IPS-18c (cell line): ENCODE measurements at regions not wholly inside any gene's neighbourhood (a gene's known extent, or its start where the extent isn't known, plus 50 kb on each side); places are given as distances from the start of the nearest gene placed in this dataset.
"Not testable (repeated sequence)": the region's sequence is repeated elsewhere in the genome, so short reads cannot be mapped to it uniquely, and the experiment has no call there.

ENCODE experiments used
- H3K4me3 ChIP-seq: 2 replicates; pipeline ENCODE4 v1.7.0; 2013; ENCODE audit warnings: low read depth, mild to moderate bottlenecking, low read length, moderate library complexity; ENCODE audit not compliant: insufficient read depth
- H3K9me3 ChIP-seq: one replicate; pipeline ENCODE4 v1.6.1; 2013; ENCODE audit warnings: mild to moderate bottlenecking, low read length, moderate library complexity; ENCODE audit not compliant: control insufficient read depth, insufficient read depth

GRCh38 chr17:45584092-45585036 is 93.8 kb upstream of the PLEKHM1 start:
- peak overlapping the region; percentile 88 for H3K4me3 ChIP-seq
- H3K9me3 ChIP-seq = no peaks in the 10 kb centered on the region

GRCh38 chr17:45585037-45585733 is 94.7 kb upstream of the PLEKHM1 start:
- peak overlapping the region; percentile 88 for H3K4me3 ChIP-seq
- H3K9me3 ChIP-seq = not testable (repeated sequence)

- not testable (repeated sequence) for H3K9me3 ChIP-seq
- peak overlapping the region; percentile 88; the same call in 1 of the 2 replicates for H3K4me3 ChIP-seq
These were observed 95.5 kb upstream of the PLEKHM1 start for GRCh38 chr17:45585794-45586650.

GRCh38 chr17:45586651-45586934 is 96.1 kb upstream of the PLEKHM1 start:
- H3K9me3 ChIP-seq, H3K4me3 ChIP-seq: not testable (repeated sequence)

GRCh38 chr17:45592433-45592923 is 102.0 kb upstream of the PLEKHM1 start:
- not testable (repeated sequence) for H3K9me3 ChIP-seq, H3K4me3 ChIP-seq

GRCh38 chr17:45596347-45596746 is 105.8 kb upstream of the PLEKHM1 start:
- H3K4me3 ChIP-seq, H3K9me3 ChIP-seq: not testable (repeated sequence)

GRCh38 chr17:45600052-45601012 is 109.8 kb upstream of the PLEKHM1 start:
- H3K4me3 ChIP-seq, H3K9me3 ChIP-seq: not testable (repeated sequence)

GRCh38 chr17:45601013-45601412 is 110.5 kb upstream of the PLEKHM1 start:
- H3K4me3 ChIP-seq, H3K9me3 ChIP-seq: not testable (repeated sequence)

GRCh38 chr17:45601605-45602539 is 111.4 kb upstream of the PLEKHM1 start:
- not testable (repeated sequence) for H3K4me3 ChIP-seq

GRCh38 chr17:45605751-45606150 is 115.2 kb upstream of the PLEKHM1 start:
- H3K4me3 ChIP-seq, H3K9me3 ChIP-seq: not testable (repeated sequence)

More at GRCh38 chr17:45601605-45602539, 111.4 kb upstream of the PLEKHM1 start:
- not testable (repeated sequence) for H3K9me3 ChIP-seq

- H3K4me3 ChIP-seq = peak overlapping the region; percentile 28; the same call in 1 of the 2 replicates
- not testable (repeated sequence) for H3K9me3 ChIP-seq
These were observed 129.5 kb upstream of the PLEKHM1 start for GRCh38 chr17:45619984-45620405.

GRCh38 chr17:45620468-45620867 is 129.9 kb upstream of the PLEKHM1 start:
- H3K4me3 ChIP-seq = peak overlapping the region; percentile 28; the same call in 1 of the 2 replicates
- not testable (repeated sequence) for H3K9me3 ChIP-seq

GRCh38 chr17:45621087-45621486 is 130.6 kb upstream of the PLEKHM1 start:
- not testable (repeated sequence) for H3K4me3 ChIP-seq, H3K9me3 ChIP-seq

GRCh38 chr17:45622295-45622694 is 131.8 kb upstream of the PLEKHM1 start:
- not testable (repeated sequence) for H3K9me3 ChIP-seq, H3K4me3 ChIP-seq

GRCh38 chr17:45628019-45628418 is 137.5 kb upstream of the PLEKHM1 start:
- H3K4me3 ChIP-seq = no peak overlapping the region
- peaks cover 4% of the 10 kb centered on the region for H3K9me3 ChIP-seq
